AG04449 (cell line): ENCODE measurements at regions not wholly inside any gene's neighbourhood (a gene's known extent, or its start where the extent isn't known, plus 50 kb on each side); places are given as distances from the start of the nearest gene placed in this dataset.
A peak's percentile ranks its signal among the peaks of the same experiment; 100 is the strongest.
"Not testable (repeated sequence)": the region's sequence is repeated elsewhere in the genome, so short reads cannot be mapped to it uniquely, and the experiment has no call there.

Source experiments
- CTCF ChIA-PET: fragments of 350-600 bp; formaldehyde crosslinking; extraction: SDS; loops from one replicate; lab custom pipeline; 2021; ENCODE audit warnings: antibody characterized with exemption; lab: Yijun Ruan, JAX
- POLR2A ChIA-PET: fragments of 400-600, 350-600 bp; formaldehyde crosslinking; extraction: SDS; loops from one replicate; lab custom pipeline; 2020; ENCODE audit warnings: antibody characterized with exemption, inconsistent platforms; lab: Yijun Ruan, JAX
- DNase-seq: peaks from one replicate; pipeline ENCODE4 v3.0.0-alpha.2; 2010; ENCODE audit warnings: low read depth, low spot score
- H3K4me3 ChIP-seq: 2 replicates; pipeline ENCODE4 v1.5.1; 2011; ENCODE audit warnings: low read depth, mild to moderate bottlenecking, control low read depth, low read length
- TF ChIP-seq, protein P1 (sequence below): IDR thresholded peaks from one replicate; pipeline ENCODE4 v1.5.1; 2011; ENCODE audit warnings: mild to moderate bottlenecking, moderate library complexity, low read length, control low read depth, inconsistent platforms; ENCODE audit not compliant: insufficient read depth; ENCODE audit errors: missing control alignments

DNA sequence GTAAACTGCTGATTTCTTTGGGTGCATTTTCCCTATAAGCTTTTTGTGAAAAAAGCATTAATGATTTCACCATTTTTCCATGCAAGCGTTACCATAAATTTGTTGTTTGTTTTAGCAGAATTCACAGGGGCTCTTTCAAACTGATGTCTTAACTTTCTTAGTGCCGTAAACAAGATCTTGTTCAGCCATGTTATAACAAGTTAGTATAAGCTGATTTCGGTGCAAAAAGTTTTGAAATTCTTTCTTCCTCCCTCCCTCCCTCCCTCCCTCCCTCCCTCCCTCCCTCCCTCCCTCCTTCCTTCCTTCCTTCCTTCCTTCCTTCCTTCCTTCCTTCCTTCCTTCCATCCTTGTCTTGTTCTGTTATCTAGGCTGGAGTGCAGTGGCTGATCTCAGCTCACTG is 71.7 kb upstream of the CHORDC1 start:
- CTCF ChIA-PET: no interaction called here
- no peak for DNase-seq
- H3K4me3 ChIP-seq: no peak overlapping the region
- TF ChIP-seq, protein P1, sequence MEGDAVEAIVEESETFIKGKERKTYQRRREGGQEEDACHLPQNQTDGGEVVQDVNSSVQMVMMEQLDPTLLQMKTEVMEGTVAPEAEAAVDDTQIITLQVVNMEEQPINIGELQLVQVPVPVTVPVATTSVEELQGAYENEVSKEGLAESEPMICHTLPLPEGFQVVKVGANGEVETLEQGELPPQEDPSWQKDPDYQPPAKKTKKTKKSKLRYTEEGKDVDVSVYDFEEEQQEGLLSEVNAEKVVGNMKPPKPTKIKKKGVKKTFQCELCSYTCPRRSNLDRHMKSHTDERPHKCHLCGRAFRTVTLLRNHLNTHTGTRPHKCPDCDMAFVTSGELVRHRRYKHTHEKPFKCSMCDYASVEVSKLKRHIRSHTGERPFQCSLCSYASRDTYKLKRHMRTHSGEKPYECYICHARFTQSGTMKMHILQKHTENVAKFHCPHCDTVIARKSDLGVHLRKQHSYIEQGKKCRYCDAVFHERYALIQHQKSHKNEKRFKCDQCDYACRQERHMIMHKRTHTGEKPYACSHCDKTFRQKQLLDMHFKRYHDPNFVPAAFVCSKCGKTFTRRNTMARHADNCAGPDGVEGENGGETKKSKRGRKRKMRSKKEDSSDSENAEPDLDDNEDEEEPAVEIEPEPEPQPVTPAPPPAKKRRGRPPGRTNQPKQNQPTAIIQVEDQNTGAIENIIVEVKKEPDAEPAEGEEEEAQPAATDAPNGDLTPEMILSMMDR: no peak
- POLR2A ChIA-PET: no interaction called here

DNA sequence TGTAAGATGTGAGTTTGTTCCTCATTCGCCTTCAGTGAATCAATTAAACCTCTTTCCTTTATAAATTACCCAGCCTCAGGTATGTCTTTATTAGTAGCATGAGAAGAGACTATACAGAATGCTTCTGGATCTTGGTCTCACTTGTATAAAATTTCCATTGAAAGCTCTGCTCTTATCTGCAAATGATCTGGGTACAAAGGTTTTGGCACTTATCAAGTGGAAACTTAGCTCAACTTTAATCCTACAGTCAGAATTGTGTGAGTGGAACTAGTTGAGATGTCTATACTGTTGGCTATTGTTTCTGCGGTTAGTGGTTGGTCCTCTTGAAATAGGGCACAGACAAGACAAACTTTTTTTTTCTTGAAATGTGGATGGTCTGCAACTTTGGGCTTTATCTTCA is 71.2 kb upstream of the CHORDC1 start:
- TF ChIP-seq, protein P1: no peak
- no peak overlapping the region for H3K4me3 ChIP-seq
- no peak for DNase-seq
- ChIA-PET POLR2A (no interaction called here), CTCF (no interaction called here)

DNA sequence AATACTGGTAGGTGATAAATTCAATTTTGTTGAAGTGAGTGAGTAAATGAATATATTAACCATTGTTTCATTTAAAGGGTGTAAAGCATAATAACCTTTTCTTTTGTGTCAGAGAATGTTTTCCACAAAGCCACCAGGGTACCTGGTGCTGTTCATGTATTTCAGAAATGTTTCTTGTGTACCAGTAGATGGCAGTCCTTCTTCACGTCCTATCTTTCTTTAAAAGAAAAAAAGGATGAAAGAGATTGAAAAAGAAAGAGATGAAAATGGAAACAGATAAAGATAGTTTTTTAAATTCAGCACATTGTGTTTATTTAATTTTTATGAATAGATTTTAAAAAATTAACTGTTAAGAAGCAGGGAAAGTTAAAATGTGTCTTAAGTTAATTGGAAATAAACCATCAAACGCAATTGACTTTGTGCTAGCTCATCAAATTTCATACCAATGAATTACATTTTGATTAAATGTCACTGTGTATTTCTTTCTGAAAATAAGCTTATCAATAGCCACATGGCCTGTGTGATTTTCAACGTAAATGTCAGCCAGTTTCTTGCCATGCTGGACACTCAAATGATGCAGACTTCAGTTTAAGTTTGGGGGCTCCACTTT is 65.5 kb upstream of the CHORDC1 start:
- TF ChIP-seq, protein P1: peak; percentile 6
- POLR2A ChIA-PET: no interaction called here
- CTCF ChIA-PET: interaction anchor here (1.0 kb wide), 1 partner anchor 9 kb away, joined by 3 read pairs; no protein-coding TSS in a partner anchor
- no peak for DNase-seq
- no peak overlapping the region for H3K4me3 ChIP-seq

DNA sequence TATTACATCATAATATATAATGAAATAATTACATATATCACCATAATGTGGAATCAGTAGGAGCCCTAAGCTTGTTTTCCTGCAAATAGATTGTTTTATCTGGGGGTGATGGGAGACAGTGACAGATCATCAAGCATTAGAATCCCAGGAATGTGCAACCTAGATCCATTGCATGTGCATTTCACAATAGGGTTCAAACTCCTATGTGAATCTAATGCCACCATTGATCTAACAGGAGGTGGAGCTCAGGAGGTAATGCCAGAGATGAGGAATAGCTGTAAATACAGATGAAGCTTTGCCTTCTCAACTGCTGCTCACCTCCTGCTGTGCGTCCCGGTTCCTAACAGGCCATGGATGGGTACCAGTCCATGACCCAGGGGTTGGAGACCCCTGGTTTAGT is 63.8 kb upstream of the CHORDC1 start:
- no peak overlapping the region for H3K4me3 ChIP-seq
- CTCF ChIA-PET: no interaction called here
- POLR2A ChIA-PET: no interaction called here
- no peak for DNase-seq
- TF ChIP-seq, protein P1: no peak

DNA sequence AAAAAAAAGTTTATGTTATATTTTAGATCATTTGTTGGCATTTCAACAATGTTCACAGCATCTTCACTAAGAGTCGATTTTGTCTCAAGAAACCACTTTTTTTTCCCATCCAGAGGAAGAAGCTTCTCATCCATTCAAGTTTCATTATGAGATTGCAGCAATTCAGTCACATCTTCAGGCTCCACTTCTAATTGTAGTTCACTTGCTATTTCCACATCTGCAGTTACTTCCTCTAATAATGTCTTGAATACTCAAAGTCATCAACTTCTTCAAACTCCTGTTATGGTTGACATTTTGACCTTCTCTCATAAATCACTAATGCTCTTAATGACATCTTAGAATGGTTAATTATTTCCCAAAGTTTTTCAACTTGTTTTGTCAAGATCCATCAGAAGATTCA is 61.3 kb upstream of the CHORDC1 start:
- ChIA-PET POLR2A (no interaction called here), CTCF (no interaction called here)
- no peak for DNase-seq
- no peak overlapping the region for H3K4me3 ChIP-seq
- TF ChIP-seq, protein P1: no peak

DNA sequence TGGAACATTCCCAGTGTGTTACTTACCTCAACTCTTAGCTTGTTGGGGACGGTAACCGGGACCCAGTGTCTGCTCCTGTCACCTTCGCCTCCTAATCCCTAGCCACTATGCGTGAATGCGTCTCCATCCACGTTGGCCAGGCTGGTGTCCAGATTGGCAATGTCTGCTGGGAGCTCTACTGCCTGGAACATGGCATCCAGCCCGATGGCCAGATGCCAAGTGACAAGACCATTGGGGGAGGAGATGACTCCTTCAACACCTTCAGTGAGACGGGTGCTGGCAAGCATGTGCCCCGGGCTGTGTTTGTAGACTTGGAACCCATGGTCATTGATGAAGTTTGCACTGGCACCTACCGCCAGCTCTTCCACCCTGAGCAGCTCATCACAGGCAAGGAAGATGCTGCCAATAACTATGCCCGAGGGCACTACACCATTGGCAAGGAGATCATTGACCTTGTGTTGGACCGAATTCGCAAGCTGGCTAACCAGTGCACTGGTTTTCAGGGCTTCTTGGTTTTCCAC is 59.8 kb upstream of the CHORDC1 start:
- CTCF ChIA-PET, POLR2A ChIA-PET, DNase-seq, H3K4me3 ChIP-seq: not testable (repeated sequence)

DNA sequence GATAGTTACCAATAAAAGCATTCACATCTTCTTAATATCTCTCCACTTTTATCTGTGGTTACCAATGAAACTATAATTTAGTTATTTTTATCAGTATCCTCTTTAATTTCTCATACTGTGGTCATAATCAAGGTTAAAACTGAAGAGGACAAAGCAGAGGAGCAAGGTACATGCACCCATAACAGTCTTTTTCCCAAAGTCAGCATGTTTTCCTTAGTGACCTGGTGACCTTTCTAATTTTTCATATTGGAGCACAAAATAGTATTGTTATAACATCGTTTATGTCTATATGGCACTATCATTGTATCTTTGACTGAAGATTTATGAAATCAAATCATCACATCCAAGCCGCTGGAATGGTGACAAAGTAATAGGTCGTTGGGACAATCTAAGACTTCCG is 51.5 kb upstream of the CHORDC1 start:
- no peak for DNase-seq
- ChIA-PET POLR2A (no interaction called here), CTCF (no interaction called here)
- no peak overlapping the region for H3K4me3 ChIP-seq
- TF ChIP-seq, protein P1: no peak
